PC-3 (cell line): ENCODE measurements at regions not wholly inside any gene's neighbourhood (a gene's known extent, or its start where the extent isn't known, plus 50 kb on each side); places are given as distances from the start of the nearest gene placed in this dataset.

Experiments
- ATAC-seq: fragments of 200-7000 bp; cut with Tn5 transposase; 2 replicates; pipeline ENCODE4 v1.9.1; 2020; ENCODE audit warnings: mild to moderate bottlenecking, moderate library complexity
- BruUV-seq: library from RNA; stranded (reverse); fragments of 400-500 nt; replicated peaks from 2 replicates; lab custom pipeline; 2021; lab: Mats Ljungman, UMichigan
- CTCF ChIA-PET: fragments of 300-600 bp; sonication (Branson Sonifier 250); formaldehyde crosslinking; loops from one replicate; lab custom pipeline; 2022; ENCODE audit warnings: antibody characterized with exemption; lab: Charles Lee
- POLR2A ChIA-PET: fragments of 300-600 bp; sonication (Branson Sonifier 250); formaldehyde crosslinking; loops from one replicate; lab custom pipeline; 2022; ENCODE audit warnings: antibody characterized with exemption; ENCODE audit not compliant: unreplicated experiment; lab: Charles Lee
- DNase-seq: peaks from one replicate; pipeline ENCODE4 v3.0.0-alpha.2; 2015
- H2AFZ ChIP-seq: fragments of 300-600 bp; sonication (generic); 2 replicates; pipeline ENCODE4 v1.6.0; 2016; ENCODE audit warnings: antibody characterized with exemption, low read length
- H3F3A ChIP-seq: fragments of 300-600 bp; sonication (generic); one replicate; pipeline ENCODE4 v1.6.0; 2017; ENCODE audit warnings: antibody characterized with exemption, low read length, control low read depth, mild to moderate bottlenecking; ENCODE audit not compliant: unreplicated experiment
- H3K27ac ChIP-seq: fragments of 300-600 bp; sonication (generic); 2 replicates; pipeline ENCODE4 v1.5.1; 2016; ENCODE audit warnings: mild to moderate bottlenecking, low read length
- H3K27me3 ChIP-seq: fragments of 300-600 bp; sonication (generic); 2 replicates; pipeline ENCODE4 v1.6.1; 2016; ENCODE audit warnings: low read length, mixed read lengths
- H3K36me3 ChIP-seq: fragments of 300-600 bp; sonication (generic); 2 replicates; pipeline ENCODE4 v1.6.1; 2016; ENCODE audit warnings: low read depth, mixed run types, low read length, mixed read lengths
- H3K4me1 ChIP-seq: fragments of 300-600 bp; sonication (generic); 2 replicates; pipeline ENCODE4 v1.5.1; 2016; ENCODE audit warnings: low read length; ENCODE audit not compliant: insufficient read depth
- H3K4me2 ChIP-seq: fragments of 300-600 bp; sonication (generic); 2 replicates; pipeline ENCODE4 v1.6.0; 2016; ENCODE audit warnings: low read length
- H3K4me3 ChIP-seq: fragments of 300-600 bp; sonication (generic); 2 replicates; pipeline ENCODE4 v1.5.1; 2016; ENCODE audit warnings: mild to moderate bottlenecking, low read length, mixed read lengths
- H3K79me2 ChIP-seq: fragments of 300-600 bp; sonication (generic); 2 replicates; pipeline ENCODE4 v1.6.1; 2017; ENCODE audit warnings: low read length, mixed read lengths
- H3K9ac ChIP-seq: fragments of 300-600 bp; sonication (generic); 2 replicates; pipeline ENCODE4 v1.6.0; 2016; ENCODE audit warnings: mild to moderate bottlenecking, low read length
- H3K9me2 ChIP-seq: fragments of 300-600 bp; sonication (generic); replicated peaks from 2 replicates; pipeline ENCODE4 v1.6.1; 2016; ENCODE audit warnings: mixed run types, low read length, mixed read lengths
- H3K9me3 ChIP-seq: fragments of 300-600 bp; sonication (generic); 2 replicates; pipeline ENCODE4 v1.6.1; 2016; ENCODE audit warnings: low read length, mixed read lengths
- H4K20me1 ChIP-seq: fragments of 300-600 bp; sonication (generic); 2 replicates; pipeline ENCODE4 v1.6.1; 2016; ENCODE audit warnings: low read length, mixed read lengths
- EZH2 ChIP-seq: fragments of 300-600 bp; sonication (generic); IDR thresholded peaks from one replicate; pipeline ENCODE4 v1.6.1; 2017; ENCODE audit warnings: antibody characterized with exemption, mild to moderate bottlenecking, low read length; ENCODE audit not compliant: unreplicated experiment
- EZH2phosphoT487 ChIP-seq: fragments of 300-600 bp; sonication (generic); IDR thresholded peaks from 2 replicates; pipeline ENCODE4 v1.6.1; 2018; ENCODE audit warnings: mild to moderate bottlenecking, antibody characterized with exemption, low read length, borderline replicate concordance
- intact Hi-C: fragments of 100-400 bp; cut with micrococcal nuclease; formaldehyde crosslinking; loops from 2 replicates; pipeline ENCODE4 v1.9.0; 2023
- TF ChIP-seq, protein P1 (sequence below): fragments of 300-600 bp; sonication (generic); conservative IDR thresholded peaks from 2 replicates; pipeline ENCODE4 v1.5.1; 2017; ENCODE audit warnings: antibody characterized with exemption, low read depth, mild to moderate bottlenecking, low read length

DNA sequence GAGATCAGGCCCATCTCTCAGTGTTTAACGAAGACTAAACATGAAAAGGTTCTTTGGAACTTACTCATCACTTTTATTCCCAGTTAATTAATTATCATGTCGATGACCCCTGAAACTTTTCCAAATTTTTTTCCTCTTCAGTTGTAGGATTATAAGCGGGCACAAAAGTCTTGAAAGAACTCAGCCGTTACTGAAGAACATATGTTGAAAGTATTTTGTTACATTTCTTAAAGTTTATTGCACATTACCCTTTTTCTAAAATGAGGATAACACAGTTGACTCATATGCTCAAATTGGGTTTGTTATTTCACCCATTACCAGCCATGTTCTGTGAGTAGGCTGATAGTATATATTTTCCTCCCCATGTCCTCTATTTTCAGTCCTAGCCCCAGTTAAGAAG lies 75.9 kb upstream of the COL3A1 start:
- H3K4me2 ChIP-seq = no peak overlapping the region
- H3K9ac ChIP-seq = no peak overlapping the region
- POLR2A ChIA-PET = no interaction called here
- no peaks in the 10 kb centered on the region for H3K4me1 ChIP-seq
- intact Hi-C loops = no loop called here
- no peaks in the 10 kb centered on the region for H3K9me2 ChIP-seq
- no peaks in the 10 kb centered on the region for H4K20me1 ChIP-seq
- H3K4me3 ChIP-seq = no peak overlapping the region
- no peak overlapping the region for H3K27ac ChIP-seq
- no peaks in the 10 kb centered on the region for H3K9me3 ChIP-seq
- H3K36me3 ChIP-seq = no peaks in the 10 kb centered on the region
- no peaks in the 10 kb centered on the region for H3K27me3 ChIP-seq
- TF ChIP-seq, protein P1, sequence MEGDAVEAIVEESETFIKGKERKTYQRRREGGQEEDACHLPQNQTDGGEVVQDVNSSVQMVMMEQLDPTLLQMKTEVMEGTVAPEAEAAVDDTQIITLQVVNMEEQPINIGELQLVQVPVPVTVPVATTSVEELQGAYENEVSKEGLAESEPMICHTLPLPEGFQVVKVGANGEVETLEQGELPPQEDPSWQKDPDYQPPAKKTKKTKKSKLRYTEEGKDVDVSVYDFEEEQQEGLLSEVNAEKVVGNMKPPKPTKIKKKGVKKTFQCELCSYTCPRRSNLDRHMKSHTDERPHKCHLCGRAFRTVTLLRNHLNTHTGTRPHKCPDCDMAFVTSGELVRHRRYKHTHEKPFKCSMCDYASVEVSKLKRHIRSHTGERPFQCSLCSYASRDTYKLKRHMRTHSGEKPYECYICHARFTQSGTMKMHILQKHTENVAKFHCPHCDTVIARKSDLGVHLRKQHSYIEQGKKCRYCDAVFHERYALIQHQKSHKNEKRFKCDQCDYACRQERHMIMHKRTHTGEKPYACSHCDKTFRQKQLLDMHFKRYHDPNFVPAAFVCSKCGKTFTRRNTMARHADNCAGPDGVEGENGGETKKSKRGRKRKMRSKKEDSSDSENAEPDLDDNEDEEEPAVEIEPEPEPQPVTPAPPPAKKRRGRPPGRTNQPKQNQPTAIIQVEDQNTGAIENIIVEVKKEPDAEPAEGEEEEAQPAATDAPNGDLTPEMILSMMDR = no peak
- no peak for TF ChIP-seq EZH2
- TF ChIP-seq EZH2phosphoT487 = no peak
- no peak for DNase-seq
- no peak overlapping the region for H2AFZ ChIP-seq
- H3F3A ChIP-seq = no peaks in the 10 kb centered on the region
- H3K79me2 ChIP-seq = no peaks in the 10 kb centered on the region
- CTCF ChIA-PET = no interaction called here
- BruUV-seq = no TSS peak
- ATAC-seq = no peak

DNA sequence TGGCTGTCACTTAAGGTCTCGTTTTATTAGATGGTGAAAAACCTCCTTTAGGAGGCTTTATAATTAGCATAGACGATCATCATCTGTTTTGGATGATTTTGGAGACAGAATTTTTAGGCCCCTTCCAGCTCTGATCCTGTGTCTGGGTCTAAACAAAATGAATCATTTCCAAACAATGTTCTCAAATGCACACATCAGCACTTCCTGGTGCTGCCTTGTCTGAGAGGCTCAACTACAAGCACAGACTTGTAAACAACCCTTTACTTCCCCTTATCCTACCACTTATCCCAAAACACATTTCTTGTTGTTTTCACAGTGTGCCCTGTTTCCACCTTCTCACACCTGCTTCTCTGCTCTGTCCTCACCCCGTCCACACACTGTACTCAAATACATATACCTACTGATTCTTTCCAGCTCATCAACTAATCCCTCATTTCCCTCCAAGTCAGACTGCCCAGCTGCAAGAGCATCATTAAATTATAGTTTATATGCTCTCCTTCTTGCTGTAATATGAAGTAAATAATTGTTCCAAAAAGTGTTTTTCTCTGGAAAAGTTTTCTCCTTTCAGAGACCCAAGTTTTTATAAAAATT lies 71.2 kb upstream of the COL3A1 start:
- peak; percentile 25 for DNase-seq
- Histone ChIP-seq H3K9me3 (no peaks in the 10 kb centered on the region), H3K36me3 (no peaks in the 10 kb centered on the region), H3K27ac (no peak overlapping the region), H3K9ac (no peak overlapping the region), H3K79me2 (no peaks in the 10 kb centered on the region), H3K27me3 (no peaks in the 10 kb centered on the region), H3K9me2 (no peaks in the 10 kb centered on the region), H4K20me1 (no peaks in the 10 kb centered on the region), H3F3A (no peaks in the 10 kb centered on the region), H3K4me2 (no peak overlapping the region), H3K4me1 (no peaks in the 10 kb centered on the region), H3K4me3 (no peak overlapping the region), H2AFZ (no peak overlapping the region)
- BruUV-seq = no TSS peak
- TF ChIP-seq EZH2 (no peak), EZH2phosphoT487 (no peak)
- TF ChIP-seq, protein P1 = no peak
- ChIA-PET POLR2A (no interaction called here), CTCF (no interaction called here)
- ATAC-seq = no peak; the same call in 1 of the 2 replicates
- intact Hi-C loops = no loop called here

DNA sequence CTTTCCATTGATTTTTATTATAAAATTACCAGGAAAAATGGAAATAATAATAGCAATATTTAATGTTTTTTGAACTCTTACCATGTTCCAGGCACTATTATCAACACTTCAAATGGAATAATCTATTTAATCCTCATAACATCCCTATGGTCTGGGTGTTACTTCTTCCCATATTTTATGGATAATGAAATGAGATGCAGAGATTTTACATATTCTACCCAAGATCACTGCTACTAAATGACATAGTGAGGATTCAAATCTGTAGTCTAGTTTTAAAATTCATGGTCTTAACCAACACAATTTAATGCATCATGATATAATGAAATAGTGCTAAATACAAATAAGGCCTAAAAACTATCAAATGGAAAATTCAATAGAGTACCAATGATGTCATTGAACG lies 70.4 kb upstream of the COL3A1 start:
- no peak overlapping the region for H3K9ac ChIP-seq

More for the DNA sequence above, 70.4 kb upstream of the COL3A1 start:
- Histone ChIP-seq H3K27me3 (no peaks in the 10 kb centered on the region), H3K4me3 (no peak overlapping the region), H3K9me3 (no peaks in the 10 kb centered on the region), H3F3A (no peaks in the 10 kb centered on the region), H3K4me1 (no peaks in the 10 kb centered on the region), H2AFZ (no peak overlapping the region), H3K4me2 (no peak overlapping the region), H3K36me3 (no peaks in the 10 kb centered on the region), H3K9me2 (no peaks in the 10 kb centered on the region), H3K27ac (no peak overlapping the region), H4K20me1 (no peaks in the 10 kb centered on the region), H3K79me2 (no peaks in the 10 kb centered on the region)
- TF ChIP-seq EZH2 = no peak
- TF ChIP-seq, protein P1 = no peak
- no peak for TF ChIP-seq EZH2phosphoT487
- ChIA-PET CTCF (no interaction called here), POLR2A (no interaction called here)
- no peak for ATAC-seq
- no peak for DNase-seq
- no TSS peak for BruUV-seq
- intact Hi-C loops = no loop called here
